A549 (cell line): ENCODE measurements at regions not wholly inside any gene's neighbourhood (a gene's known extent, or its start where the extent isn't known, plus 50 kb on each side); places are given as distances from the start of the nearest gene placed in this dataset.

Experiments used
- ATAC-seq, 2 experiments: fragments of 200-7000 bp in 1 of 2; fragments of >200 bp in 1 of 2; cut with Nextera tagmentation in 1 of 2; cut with Tn5 transposase in 1 of 2; 3 replicates each; pipeline versions ENCODE4 v1.8.0 to v1.9.1; 2018 to 2020; ENCODE audit warnings: mild to moderate bottlenecking in 1 of 2, moderate library complexity in 1 of 2
- CTCF ChIA-PET: fragments of 300-600 bp; sonication (Branson Sonifier 250); formaldehyde crosslinking; extraction: SDS; loops from one replicate; lab custom pipeline; 2021; ENCODE audit warnings: antibody characterized with exemption, inconsistent platforms; lab: Yijun Ruan, JAX
- POLR2A ChIA-PET: fragments of 350-600 bp; formaldehyde crosslinking; extraction: SDS; loops from one replicate; lab custom pipeline; 2021; ENCODE audit warnings: antibody characterized with exemption, inconsistent platforms; lab: Yijun Ruan, JAX
- DNase-seq, 2 experiments: peaks; one replicate each; pipeline versions ENCODE4 v3.0.0 to v3.0.0-alpha.2; 2011 to 2016; ENCODE audit warnings: low read depth in 1 of 2, low spot score in 1 of 2
- FAIRE-seq: peaks from 2 replicates; lab custom pipeline; 2011; peaks lifted over from hg19 to GRCh38; lab: Jason Lieb, UNC
- H3K27ac ChIP-seq, 2 experiments: fragments of >200 bp; sonication (Bioruptor Twin); formaldehyde crosslinking; 3 replicates each; pipeline ENCODE4 v1.5.1; 2016 to 2017
- H3K4me1 ChIP-seq: fragments of >200 bp; sonication (Bioruptor Twin); formaldehyde crosslinking; 3 replicates; pipeline ENCODE4 v1.6.1; 2016
- H3K4me2 ChIP-seq: fragments of >200 bp; sonication (Bioruptor Twin); formaldehyde crosslinking; 3 replicates; pipeline ENCODE4 v1.6.1; 2016
- H3K4me3 ChIP-seq: fragments of >200 bp; sonication (Bioruptor Twin); formaldehyde crosslinking; 3 replicates; pipeline ENCODE4 v1.5.1; 2016
- H3K9me3 ChIP-seq: fragments of >200 bp; sonication (Bioruptor Twin); formaldehyde crosslinking; 3 replicates; pipeline ENCODE4 v1.6.1; 2016
- CEBPB ChIP-seq, 2 experiments: fragments of >200 bp in 1 of 2; sonication (Bioruptor Twin) in 1 of 2; formaldehyde crosslinking in 1 of 2; IDR thresholded peaks; 2 replicates each; pipeline ENCODE4 v1.6.1; 2012 to 2016
- ESRRA ChIP-seq: fragments of 150-350 bp; IDR thresholded peaks from 2 replicates; pipeline ENCODE4 v1.6.1; 2014; ENCODE audit warnings: mild to moderate bottlenecking, low read length, borderline replicate concordance
- FOSB ChIP-seq: fragments of 250-450 bp; sonication (Bioruptor Pico); IDR thresholded peaks from 2 replicates; pipeline ENCODE4 v1.5.0; 2020; ENCODE audit warnings: mild to moderate bottlenecking, moderate library complexity
- HEYL ChIP-seq: fragments of 250-450 bp; sonication (Bioruptor Pico); IDR thresholded peaks from 2 replicates; pipeline ENCODE4 v1.8.0; 2021; ENCODE audit warnings: mild to moderate bottlenecking, moderate library complexity
- HOXB13 ChIP-seq: fragments of 250-450 bp; sonication (Bioruptor Pico); IDR thresholded peaks from 2 replicates; pipeline ENCODE4 v1.5.0; 2020; ENCODE audit warnings: low read depth, mild to moderate bottlenecking, moderate library complexity
- HOXB5 ChIP-seq: fragments of 250-450 bp; sonication (Bioruptor Pico); IDR thresholded peaks from 2 replicates; pipeline ENCODE4 v1.5.0; 2020; ENCODE audit warnings: mild to moderate bottlenecking, moderate library complexity
- KDM1A ChIP-seq: fragments of 200-600 bp; sonication (generic); IDR thresholded peaks from 2 replicates; pipeline ENCODE4 v1.6.1; 2016; ENCODE audit warnings: low read depth, mild to moderate bottlenecking
- KDM5A ChIP-seq: fragments of 200-600 bp; sonication (generic); IDR thresholded peaks from 2 replicates; pipeline ENCODE4 v1.6.1; 2016; ENCODE audit warnings: antibody characterized with exemption, mild to moderate bottlenecking
- MAZ ChIP-seq: fragments of 150-350 bp; IDR thresholded peaks from 2 replicates; pipeline ENCODE4 v1.6.1; 2014; ENCODE audit warnings: antibody characterized with exemption, low read depth, low read length, borderline replicate concordance
- NFE2L2 ChIP-seq: fragments of 150-350 bp; conservative IDR thresholded peaks from 2 replicates; pipeline ENCODE4 v1.6.1; 2014; ENCODE audit warnings: low read length
- NPAS2 ChIP-seq: fragments of 250-450 bp; sonication (Bioruptor Pico); IDR thresholded peaks from 2 replicates; pipeline ENCODE4 v1.8.0; 2022; ENCODE audit warnings: mild to moderate bottlenecking, moderate library complexity, borderline replicate concordance
- NR3C1 ChIP-seq: fragments of >200 bp; sonication (Bioruptor Twin); formaldehyde crosslinking; IDR thresholded peaks from 3 replicates; pipeline ENCODE4 v1.6.1; 2017
- POLR2A ChIP-seq: IDR thresholded peaks from 2 replicates; pipeline ENCODE4 v1.6.1; 2012; ENCODE audit warnings: mild to moderate bottlenecking, low read length
- RAD21 ChIP-seq, 2 experiments: fragments of >200 bp in 1 of 2; sonication (Bioruptor Twin) in 1 of 2; formaldehyde crosslinking in 1 of 2; IDR thresholded peaks in 1 of 2; conservative IDR thresholded peaks in 1 of 2; 2 replicates in 1 of 2; 3 replicates in 1 of 2; pipeline ENCODE4 v1.6.1; 2012 to 2018; ENCODE audit warnings: inconsistent platforms in 1 of 2
- RARB ChIP-seq: fragments of 250-450 bp; sonication (Bioruptor Pico); IDR thresholded peaks from 2 replicates; pipeline ENCODE4 v1.8.0; 2021; ENCODE audit warnings: mild to moderate bottlenecking, moderate library complexity
- RCOR1 ChIP-seq: fragments of 150-350 bp; IDR thresholded peaks from 2 replicates; pipeline ENCODE4 v1.6.1; 2014; ENCODE audit warnings: antibody characterized with exemption, low read length, low read depth
- REST ChIP-seq: fragments of 200-600 bp; sonication (generic); IDR thresholded peaks from 2 replicates; pipeline ENCODE4 v1.6.1; 2016; ENCODE audit warnings: antibody characterized with exemption, mild to moderate bottlenecking, moderate library complexity
- SMC3 ChIP-seq: fragments of >200 bp; sonication (Bioruptor Twin); formaldehyde crosslinking; IDR thresholded peaks from 3 replicates; pipeline ENCODE4 v1.6.1; 2018; ENCODE audit warnings: inconsistent platforms
- TFCP2L1 ChIP-seq: fragments of 250-450 bp; sonication (Bioruptor Pico); IDR thresholded peaks from 2 replicates; pipeline ENCODE4 v1.5.0; 2021; ENCODE audit warnings: mild to moderate bottlenecking
- ZFP36 ChIP-seq: fragments of 450-650 bp; IDR thresholded peaks from 2 replicates; pipeline ENCODE4 v1.6.1; 2014; ENCODE audit warnings: borderline replicate concordance; ENCODE audit not compliant: partially characterized antibody
- ZNF302 ChIP-seq: fragments of 250-450 bp; sonication (Bioruptor Pico); IDR thresholded peaks from 2 replicates; pipeline ENCODE4 v1.9.0; 2021; ENCODE audit warnings: inconsistent platforms, mild to moderate bottlenecking, moderate library complexity
- ZSCAN20 ChIP-seq: fragments of 250-450 bp; sonication (Bioruptor Pico); IDR thresholded peaks from 2 replicates; pipeline ENCODE4 v1.8.0; 2022; ENCODE audit warnings: mild to moderate bottlenecking, moderate library complexity
- WGBS: methylation state at CpG from one replicate; pipeline ENCODE4 v1.1.6; 2017; ENCODE audit errors: missing lambda C conversion rate; 5-methylcytosine and 5-hydroxymethylcytosine counted together
- TF ChIP-seq, protein P1 (sequence below): fragments of 150-350 bp; IDR thresholded peaks from 2 replicates; pipeline ENCODE4 v1.6.1; 2014; ENCODE audit warnings: low read depth, mild to moderate bottlenecking, low read length

- Histone ChIP-seq H3K4me1 (no peaks in the 10 kb centered on the region), H3K4me2 (no peak overlapping the region), H3K4me3 (no peak overlapping the region), H3K27ac (no peak overlapping the region), H3K9me3 (peaks cover 2% of the 10 kb centered on the region; the same call in 1 of the 3 replicates)
- 2% methylated on average over 1 of the region's 1 CpG for whole genome bisulfite sequencing
- ChIA-PET POLR2A (no interaction called here), CTCF (no interaction called here)
- DNase-seq = no peak
- no peak for FAIRE-seq
- TF ChIP-seq RARB (CRISPR knock-in tag) = no peak
- no peak for TF ChIP-seq MAZ
- TF ChIP-seq NR3C1 = no peak
- no peak for TF ChIP-seq SMC3
- TF ChIP-seq, all 56 proteins: peak for 0
- no peak for ATAC-seq
Observed at GRCh38 chr7:110407706-110408105, 683.2 kb upstream of the LRRN3 start.

DNA sequence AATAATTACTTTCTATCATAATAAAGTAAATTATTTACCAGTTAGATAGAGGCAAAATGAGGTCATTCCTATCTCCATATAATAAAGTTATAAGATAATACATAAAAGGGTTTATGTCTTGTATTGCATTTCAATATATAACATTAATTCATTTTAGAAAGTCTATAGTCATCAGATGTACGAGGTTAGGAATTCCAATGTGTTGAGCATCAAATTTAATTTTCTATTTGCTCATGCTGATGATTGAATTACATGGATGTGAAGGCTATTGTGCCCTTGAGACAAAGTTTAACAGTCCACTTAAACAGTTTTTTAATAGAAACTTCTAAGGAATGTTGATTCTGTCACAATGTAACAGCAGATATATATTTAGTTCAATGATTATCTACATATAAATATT lies 678.3 kb upstream of the LRRN3 start:
- no peaks in the 10 kb centered on the region for H3K4me1 ChIP-seq
- no peak for DNase-seq
- FAIRE-seq = no peak
- no peak overlapping the region for H3K4me2 ChIP-seq
- peaks cover 2% of the 10 kb centered on the region; the same call in 1 of the 3 replicates for H3K9me3 ChIP-seq
- ChIA-PET CTCF (no interaction called here), POLR2A (no interaction called here)
- H3K27ac ChIP-seq = no peak overlapping the region
- 2% methylated on average over 1 of the region's 1 CpG for WGBS
- no peak for ATAC-seq
- no peak overlapping the region for H3K4me3 ChIP-seq
- no peak for TF ChIP-seq NPAS2
- no peak for TF ChIP-seq TFCP2L1 (CRISPR knock-in tag)
- TF ChIP-seq, protein P1, sequence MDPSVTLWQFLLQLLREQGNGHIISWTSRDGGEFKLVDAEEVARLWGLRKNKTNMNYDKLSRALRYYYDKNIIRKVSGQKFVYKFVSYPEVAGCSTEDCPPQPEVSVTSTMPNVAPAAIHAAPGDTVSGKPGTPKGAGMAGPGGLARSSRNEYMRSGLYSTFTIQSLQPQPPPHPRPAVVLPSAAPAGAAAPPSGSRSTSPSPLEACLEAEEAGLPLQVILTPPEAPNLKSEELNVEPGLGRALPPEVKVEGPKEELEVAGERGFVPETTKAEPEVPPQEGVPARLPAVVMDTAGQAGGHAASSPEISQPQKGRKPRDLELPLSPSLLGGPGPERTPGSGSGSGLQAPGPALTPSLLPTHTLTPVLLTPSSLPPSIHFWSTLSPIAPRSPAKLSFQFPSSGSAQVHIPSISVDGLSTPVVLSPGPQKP = no peak
- no peak for TF ChIP-seq ZSCAN20
- no peak for TF ChIP-seq POLR2A
- TF ChIP-seq RCOR1 = no peak
- TF ChIP-seq ZNF302 (CRISPR knock-in tag) = no peak
- TF ChIP-seq ZFP36 = no peak

GRCh38 chr7:110413038-110413437 lies 677.9 kb upstream of the LRRN3 start:
- no peaks in the 10 kb centered on the region for H3K4me1 ChIP-seq
- H3K4me2 ChIP-seq = no peak overlapping the region
- DNase-seq = no peak
- no peak overlapping the region for H3K27ac ChIP-seq
- FAIRE-seq = no peak
- ChIA-PET POLR2A (no interaction called here), CTCF (no interaction called here)
- peaks cover 2% of the 10 kb centered on the region; the same call in 1 of the 3 replicates for H3K9me3 ChIP-seq
- TF ChIP-seq RCOR1 (no peak), ESRRA (no peak)
- ATAC-seq = no peak
- H3K4me3 ChIP-seq = no peak overlapping the region

GRCh38 chr7:110417611-110418010 lies 673.3 kb upstream of the LRRN3 start:
- TF ChIP-seq KDM5A = no peak
- TF ChIP-seq HEYL = no peak
- TF ChIP-seq HOXB5 (CRISPR knock-in tag) = no peak
- no peak for TF ChIP-seq CEBPB (IDR thresholded peaks at IDR 0.05)
- TF ChIP-seq HOXB13 = no peak
- TF ChIP-seq KDM1A = no peak
- no peak for TF ChIP-seq NFE2L2
- no peak for TF ChIP-seq REST
- TF ChIP-seq RAD21 (conservative IDR thresholded peaks at IDR 0.05 in 1 of 2, IDR thresholded peaks at IDR 0.05 in 1 of 2) = no peak
- no peak for TF ChIP-seq FOSB (CRISPR knock-in tag)
- Histone ChIP-seq H3K4me2 (no peak overlapping the region), H3K27ac (no peak overlapping the region), H3K4me1 (no peaks in the 10 kb centered on the region), H3K9me3 (no peaks in the 10 kb centered on the region), H3K4me3 (no peak overlapping the region)
- ATAC-seq (no peak), DNase-seq (no peak), FAIRE-seq (no peak)
- 55% methylated on average over 2 of the region's 2 CpGs for WGBS
- CTCF ChIA-PET = interaction anchor here (0.6 kb wide), 1 partner anchor 213 kb away, joined by 3 read pairs; no protein-coding TSS in a partner anchor
- POLR2A ChIA-PET = no interaction called here
